ENCODE measurements at regions not wholly inside any gene's neighbourhood (a gene's known extent, or its start where the extent isn't known, plus 50 kb on each side); places are given as distances from the start of the nearest gene placed in this dataset.

- DNase-seq, result no peak
Observed at GRCh38 chr18:30512872-30513271, 529.7 kb downstream of the DSC3 start.

- no peak for DNase-seq
Observed at GRCh38 chr18:30510882-30511281, 531.7 kb downstream of the DSC3 start.

- no peak for DNase-seq
Observed at GRCh38 chr18:30501594-30501993, 540.9 kb downstream of the DSC3 start.

GRCh38 chr18:30500240-30500945 lies 542.1 kb downstream of the DSC3 start:
- no peak for DNase-seq

GRCh38 chr18:30499721-30500120 lies 542.8 kb downstream of the DSC3 start:
- no peak for DNase-seq

DNA sequence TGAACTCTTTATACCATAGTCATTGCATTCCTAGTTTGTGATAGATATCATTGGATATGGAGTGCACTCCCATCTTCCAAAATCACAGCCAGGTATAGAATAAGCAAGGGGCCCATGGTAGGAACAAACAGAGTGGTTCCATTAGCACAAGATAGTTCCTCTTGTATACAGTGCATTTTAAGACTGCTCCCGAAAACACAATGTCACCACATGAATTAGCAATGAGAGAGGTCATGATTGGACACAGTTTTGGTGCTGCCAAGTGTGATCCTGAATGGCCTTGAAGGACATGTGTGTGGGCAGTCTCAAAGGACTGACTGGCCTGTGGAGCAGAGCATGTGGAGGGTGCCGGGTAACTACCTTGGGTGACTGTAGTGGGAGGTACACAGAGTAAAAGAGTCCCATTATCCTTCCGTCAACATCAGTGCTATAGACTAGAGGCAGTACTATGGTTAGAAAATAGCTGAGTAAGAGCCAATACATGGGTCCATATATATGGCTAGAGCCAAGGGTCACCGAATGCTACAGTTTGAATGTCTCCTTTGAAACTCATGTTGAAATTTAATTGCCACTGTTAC lies 549.9 kb downstream of the DSC3 start:
- no peak for DNase-seq

DNA sequence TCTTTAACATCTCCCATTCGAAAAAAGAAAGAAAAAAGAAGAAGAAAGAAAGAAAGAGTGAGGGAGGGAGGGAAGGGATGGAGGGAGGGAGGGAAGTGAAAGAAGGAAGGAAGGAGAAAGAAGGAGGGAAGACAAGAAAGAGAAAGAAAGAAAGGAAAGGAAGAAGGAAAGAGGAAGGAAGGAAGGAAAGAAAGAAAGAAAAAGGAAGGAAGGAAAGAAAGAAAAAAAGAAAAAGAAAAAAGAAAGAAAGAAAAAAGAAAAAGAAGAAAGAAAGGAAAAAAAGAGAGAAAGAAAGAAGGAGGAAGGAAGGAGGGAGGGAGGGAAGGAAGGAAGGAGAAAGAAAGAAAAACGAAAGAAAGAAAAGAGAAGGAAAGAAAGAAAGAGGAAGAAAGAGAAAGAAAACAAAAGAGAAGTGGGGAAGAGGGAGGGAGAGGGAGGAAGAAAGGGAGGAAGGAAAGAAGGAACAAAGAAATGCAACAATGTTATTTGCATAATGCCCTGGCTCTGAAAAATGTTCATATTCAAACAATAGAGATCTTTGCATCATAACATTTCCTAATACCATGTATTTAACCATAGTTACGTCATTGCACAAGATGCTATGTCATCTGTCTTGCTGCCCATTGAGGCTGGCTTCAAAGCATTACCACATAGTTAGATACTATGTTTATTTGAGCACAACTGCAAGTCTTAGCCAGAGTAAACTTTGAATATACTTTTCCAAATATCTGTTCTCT lies 550.6 kb downstream of the DSC3 start:
- DNase-seq, result no peak

GRCh38 chr18:30489890-30490643 lies 552.5 kb downstream of the DSC3 start:
- no peak for DNase-seq

DNA sequence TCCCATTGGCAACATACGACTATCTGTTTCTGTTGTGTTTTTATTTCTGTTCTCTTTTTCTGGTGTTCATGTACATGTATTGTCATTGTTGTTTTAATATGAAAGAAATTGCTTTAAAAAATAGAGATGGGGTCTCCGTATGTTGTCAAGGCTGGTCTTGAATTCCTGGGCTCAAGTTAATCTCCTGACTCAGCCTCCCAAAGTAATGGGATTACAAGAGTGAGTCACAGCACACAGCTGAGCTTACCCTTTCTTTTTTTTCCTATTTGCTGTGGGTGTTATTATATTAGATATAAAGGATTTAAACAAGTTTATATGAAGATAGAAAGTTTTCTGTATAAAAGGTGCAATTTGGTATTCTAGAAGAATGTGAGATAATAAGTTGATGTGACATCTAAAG lies 554.6 kb downstream of the DSC3 start:
- DNase-seq, result no peak

GRCh38 chr18:30486856-30487255 lies 555.7 kb downstream of the DSC3 start:
- no peak for DNase-seq

GRCh38 chr18:30485078-30485477 lies 557.5 kb downstream of the DSC3 start:
- no peak for DNase-seq

DNA sequence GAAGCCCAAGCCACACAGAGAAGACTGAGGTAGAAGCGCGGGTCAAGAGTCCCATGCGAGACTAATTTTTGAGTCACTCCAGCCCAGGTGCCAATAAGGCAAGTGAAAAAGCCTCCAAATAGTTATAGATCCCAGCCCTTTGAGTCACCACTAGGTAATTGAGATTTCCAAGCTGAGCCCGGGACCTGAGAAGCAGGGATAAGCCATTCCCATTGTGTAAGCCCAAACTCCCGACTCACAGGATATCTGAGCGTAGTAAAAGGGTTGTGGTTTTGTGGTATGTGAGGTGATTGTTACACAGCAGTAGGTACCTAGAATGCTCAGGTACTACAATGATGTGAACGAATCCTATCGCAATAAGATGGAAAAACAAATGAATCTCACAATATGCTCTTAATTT lies 560.7 kb downstream of the DSC3 start:
- DNase-seq, result no peak

GRCh38 chr18:30469091-30469490 lies 573.5 kb downstream of the DSC3 start:
- no peak for DNase-seq

GRCh38 chr18:30465096-30465495 lies 577.4 kb downstream of the DSC3 start:
- no peak for DNase-seq

- no peak for DNase-seq
Observed at GRCh38 chr18:30457156-30457555, 585.4 kb downstream of the DSC3 start.

DNA sequence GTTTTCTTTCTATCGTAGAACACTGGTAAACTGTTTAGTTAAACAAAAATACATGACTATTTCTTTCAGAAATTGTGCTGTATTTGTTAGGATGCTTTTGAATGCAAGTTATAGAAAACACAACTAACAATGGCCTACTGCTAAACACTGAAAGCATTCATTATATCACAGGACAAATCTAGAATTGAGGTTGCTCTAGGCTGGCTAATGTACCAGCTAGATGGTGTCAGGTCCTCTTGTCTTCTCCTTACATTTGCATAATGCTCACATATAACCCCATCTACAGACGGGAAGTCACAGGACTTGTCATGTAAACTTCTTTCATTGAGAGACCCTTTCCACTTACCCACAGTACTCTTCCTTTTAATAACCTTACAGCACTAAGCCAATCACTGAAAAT lies 586.8 kb downstream of the DSC3 start:
- no peak for DNase-seq

GRCh38 chr18:30454920-30455319 lies 587.6 kb downstream of the DSC3 start:
- no peak for DNase-seq

- DNase-seq, result no peak
Observed at GRCh38 chr18:30451981-30452380, 590.6 kb downstream of the DSC3 start.

- DNase-seq, result no peak
Observed at GRCh38 chr18:30450927-30451326, 591.6 kb downstream of the DSC3 start.

DNA sequence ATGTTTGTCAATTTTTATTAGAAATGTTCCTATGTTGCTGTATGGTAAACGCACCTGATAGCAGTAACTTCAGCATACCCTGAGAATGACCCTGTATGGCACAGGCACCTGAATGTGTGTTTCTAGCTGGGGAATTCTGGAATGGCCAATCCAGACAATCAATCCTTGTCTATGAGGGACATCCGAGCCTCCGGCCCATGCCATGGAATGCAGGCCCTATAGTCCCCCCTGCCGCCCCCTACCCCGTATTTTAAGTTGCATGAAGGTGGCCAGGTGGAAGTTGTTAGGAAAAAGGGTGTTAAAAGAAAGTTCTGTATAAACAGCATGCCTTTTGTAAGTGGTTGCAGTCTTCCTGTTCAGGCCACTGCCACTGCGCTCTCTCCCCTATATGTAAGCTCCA lies 595.9 kb downstream of the DSC3 start:
- no peak for DNase-seq

DNA sequence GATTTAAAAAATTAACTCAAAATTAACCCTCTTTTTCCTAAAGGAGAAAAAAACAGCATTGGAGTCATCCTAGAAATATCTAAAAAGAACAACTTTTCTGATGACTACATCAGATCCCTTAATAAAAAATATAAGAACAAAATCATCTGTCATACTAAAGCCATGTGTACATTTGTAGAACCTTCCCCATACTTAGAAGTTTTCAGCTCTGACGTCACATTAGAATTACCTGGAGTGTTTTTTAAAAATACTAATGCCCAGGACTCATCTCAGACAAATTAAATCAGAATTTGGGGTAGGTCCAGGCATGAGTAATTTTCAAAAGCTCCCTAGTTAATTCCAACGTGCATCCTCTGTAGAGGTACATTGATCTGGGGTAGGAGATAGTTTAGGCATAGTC lies 598.0 kb downstream of the DSC3 start:
- no peak for DNase-seq

GRCh38 chr18:30440351-30440750 lies 602.2 kb downstream of the DSC3 start:
- no peak for DNase-seq

GRCh38 chr18:30439174-30439573 lies 603.4 kb downstream of the DSC3 start:
- no peak for DNase-seq

- DNase-seq, result no peak
Observed at GRCh38 chr18:30432349-30432748, 610.2 kb downstream of the DSC3 start.
